Trophoblast cell (in vitro differentiated cells and primary cell): ENCODE measurements at regions not wholly inside any gene's neighbourhood (a gene's known extent, or its start where the extent isn't known, plus 50 kb on each side); places are given as distances from the start of the nearest gene placed in this dataset.

Experiments used
- DNase-seq, 2 donors: peaks; one replicate each; pipeline ENCODE4 v3.0.0-alpha.2; 2016
- H2AFZ ChIP-seq: 2 replicates; pipeline ENCODE4 v1.6.1; 2013; ENCODE audit warnings: low read length, moderate library complexity, mild to moderate bottlenecking; ENCODE audit not compliant: insufficient read depth, poor library complexity
- H2AK5ac ChIP-seq: 2 replicates; pipeline ENCODE4 v1.6.1; 2013; ENCODE audit warnings: mild to moderate bottlenecking, low read length
- H2BK120ac ChIP-seq: 2 replicates; pipeline ENCODE4 v1.6.1; 2013; ENCODE audit warnings: low read length, mild to moderate bottlenecking, moderate library complexity; ENCODE audit not compliant: insufficient read depth, poor library complexity
- H2BK12ac ChIP-seq: 2 replicates; pipeline ENCODE4 v1.6.1; 2013; ENCODE audit warnings: mild to moderate bottlenecking, low read length, moderate library complexity
- H2BK5ac ChIP-seq: 2 replicates; pipeline ENCODE4 v1.6.1; 2013; ENCODE audit warnings: low read length, low read depth, moderate library complexity, mild to moderate bottlenecking; ENCODE audit not compliant: poor library complexity
- H3K14ac ChIP-seq: 2 replicates; pipeline ENCODE4 v1.6.1; 2013; ENCODE audit warnings: mild to moderate bottlenecking, low read length
- H3K18ac ChIP-seq: 2 replicates; pipeline ENCODE4 v1.6.1; 2013; ENCODE audit warnings: mild to moderate bottlenecking, low read length
- H3K23ac ChIP-seq: 2 replicates; pipeline ENCODE4 v1.6.1; 2013; ENCODE audit warnings: low read length
- H3K27ac ChIP-seq: 2 replicates; pipeline ENCODE4 v1.5.1; 2013; ENCODE audit warnings: low read depth, mild to moderate bottlenecking, inconsistent platforms, low read length, moderate library complexity
- H3K27me3 ChIP-seq: 2 replicates; pipeline ENCODE4 v1.6.1; 2013; ENCODE audit warnings: inconsistent platforms, mild to moderate bottlenecking, low read length, moderate library complexity; ENCODE audit not compliant: insufficient read depth
- H3K36me3 ChIP-seq, 2 experiments: 1 replicate in 1 of 2; 2 replicates in 1 of 2; pipeline ENCODE4 v1.6.1; 2013; ENCODE audit warnings: low read length in 2 of 2, mild to moderate bottlenecking in 2 of 2, moderate library complexity in 1 of 2; ENCODE audit not compliant: insufficient read depth in 2 of 2, control insufficient read depth in 1 of 2
- H3K4ac ChIP-seq: 2 replicates; pipeline ENCODE4 v1.6.1; 2013; ENCODE audit warnings: low read depth, mild to moderate bottlenecking, low read length, moderate library complexity
- H3K4me1 ChIP-seq, 2 experiments: 1 replicate in 1 of 2; 2 replicates in 1 of 2; pipeline ENCODE4 v1.6.1; 2013; ENCODE audit warnings: low read length in 2 of 2, mild to moderate bottlenecking in 2 of 2, moderate library complexity in 1 of 2; ENCODE audit not compliant: insufficient read depth in 2 of 2, control insufficient read depth in 1 of 2
- H3K4me2 ChIP-seq: 2 replicates; pipeline ENCODE4 v1.6.1; 2013; ENCODE audit warnings: inconsistent platforms, mild to moderate bottlenecking, low read length, moderate library complexity
- H3K4me3 ChIP-seq: 2 replicates; pipeline ENCODE4 v1.5.1; 2013; ENCODE audit warnings: mild to moderate bottlenecking, low read depth, low read length, inconsistent platforms
- H3K79me1 ChIP-seq: one replicate; pipeline ENCODE4 v1.6.1; 2013; ENCODE audit warnings: low read length
- H3K79me2 ChIP-seq: 2 replicates; pipeline ENCODE4 v1.6.1; 2013; ENCODE audit warnings: low read length, mild to moderate bottlenecking; ENCODE audit not compliant: control insufficient read depth, insufficient read depth, poor library complexity
- H3K9ac ChIP-seq: 2 replicates; pipeline ENCODE4 v1.6.1; 2013; ENCODE audit warnings: mild to moderate bottlenecking, low read length
- H3K9me3 ChIP-seq: 2 replicates; pipeline ENCODE4 v1.6.1; 2013; ENCODE audit warnings: low read depth, mild to moderate bottlenecking, control low read depth, inconsistent platforms, low read length; ENCODE audit not compliant: insufficient read depth
- H4K12ac ChIP-seq: 2 replicates; pipeline ENCODE4 v1.6.1; 2013; ENCODE audit warnings: low read depth, mild to moderate bottlenecking, low read length, moderate library complexity
- H4K8ac ChIP-seq: 2 replicates; pipeline ENCODE4 v1.6.1; 2013; ENCODE audit warnings: low read depth, mild to moderate bottlenecking, low read length, moderate library complexity
- H4K91ac ChIP-seq: one replicate; pipeline ENCODE4 v1.6.1; 2013; ENCODE audit warnings: low read depth, mild to moderate bottlenecking, low read length, moderate library complexity
- WGBS: extraction: QIAGEN DNeasy Blood & Tissue Kit; methylation state at CpG from one replicate; pipeline ENCODE4 v1.1.7; 2013; ENCODE audit warnings: missing lambda C conversion rate; ENCODE audit not compliant: insufficient read length, insufficient coverage; ENCODE audit errors: extremely low coverage; 5-methylcytosine and 5-hydroxymethylcytosine counted together

DNA sequence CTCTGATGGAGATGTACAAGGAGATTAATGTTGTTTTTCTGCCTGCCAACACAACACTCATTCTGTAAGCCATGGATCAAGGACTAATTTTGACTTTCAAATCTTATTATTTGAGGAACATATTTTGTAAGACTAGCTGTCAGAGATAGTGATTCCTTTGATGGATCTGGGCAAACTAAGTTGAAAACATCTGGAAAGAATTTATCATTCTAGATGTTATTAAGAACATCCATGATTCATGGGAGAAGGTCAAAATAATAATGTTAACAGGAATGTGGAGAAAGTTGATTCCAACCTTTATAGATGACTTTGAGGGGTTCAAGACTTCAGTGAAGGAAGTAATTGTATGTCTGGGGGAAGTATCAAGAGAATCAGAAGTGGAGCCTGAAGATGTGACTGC lies 196.8 kb downstream of the POSTN start:
- Histone ChIP-seq H2BK12ac (no peak overlapping the region), H3K79me1 (no peaks in the 10 kb centered on the region), H2BK5ac (no peak overlapping the region), H3K27me3 (no peaks in the 10 kb centered on the region), H3K23ac (no peak overlapping the region), H4K12ac (no peak overlapping the region), H3K9me3 (no peaks in the 10 kb centered on the region), H4K91ac (no peak overlapping the region), H3K36me3 (no peaks in the 10 kb centered on the region), H3K4me2 (no peak overlapping the region), H4K8ac (no peak overlapping the region), H3K14ac (no peak overlapping the region), H3K27ac (no peak overlapping the region), H2AK5ac (no peak overlapping the region), H3K79me2 (no peaks in the 10 kb centered on the region), H3K4me1 (no peaks in the 10 kb centered on the region), H3K4me3 (no peak overlapping the region), H3K9ac (no peak overlapping the region), H3K4ac (no peak overlapping the region), H2BK120ac (no peak overlapping the region), H2AFZ (no peak overlapping the region), H3K18ac (no peak overlapping the region)
- no peak for DNase-seq

- WGBS, result no CpG with 5 or more reads among the region's 3 CpGs
- Histone ChIP-seq H4K8ac (no peak overlapping the region), H3K23ac (no peak overlapping the region), H3K36me3 (no peaks in the 10 kb centered on the region), H3K27ac (no peak overlapping the region), H3K14ac (no peak overlapping the region), H4K91ac (no peak overlapping the region), H2BK5ac (no peak overlapping the region), H3K27me3 (no peaks in the 10 kb centered on the region), H2BK12ac (no peak overlapping the region), H3K4me3 (no peak overlapping the region), H3K4ac (no peak overlapping the region), H2AFZ (no peak overlapping the region), H4K12ac (no peak overlapping the region), H3K9ac (no peak overlapping the region), H3K18ac (no peak overlapping the region), H3K79me1 (no peaks in the 10 kb centered on the region), H3K4me1 (peaks cover 0 to 2% of the 10 kb centered on the region in 2 experiments), H3K9me3 (no peaks in the 10 kb centered on the region), H3K4me2 (no peak overlapping the region), H2AK5ac (no peak overlapping the region), H2BK120ac (no peak overlapping the region), H3K79me2 (no peaks in the 10 kb centered on the region)
- DNase-seq, result no peak
These were observed 201.0 kb downstream of the POSTN start for GRCh38 chr13:37397535-37397934.

DNA sequence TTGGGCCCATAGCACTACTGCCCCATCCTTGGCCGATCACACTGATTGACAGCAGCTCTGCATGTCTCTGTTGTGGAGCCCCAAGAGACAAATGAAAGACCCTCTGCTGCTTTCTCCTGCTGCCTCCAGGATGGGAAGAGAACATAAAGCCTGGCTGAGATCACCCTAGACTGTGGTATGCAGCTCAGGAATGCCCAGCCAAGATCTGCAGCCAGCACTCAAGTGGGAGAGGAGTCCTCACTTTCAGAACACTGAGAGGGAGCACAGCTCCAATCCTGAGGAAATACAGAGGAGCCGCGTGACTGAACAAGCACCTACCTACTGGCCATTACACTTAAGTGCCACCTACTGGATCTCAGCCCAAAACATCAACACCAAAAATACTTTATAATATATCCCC lies 203.0 kb downstream of the POSTN start:
- H3K4me1 ChIP-seq, result peaks cover 0 to 2% of the 10 kb centered on the region in 2 experiments
- H4K8ac ChIP-seq, result no peak overlapping the region
- H3K4me2 ChIP-seq, result no peak overlapping the region
- H3K23ac ChIP-seq, result no peak overlapping the region
- no peak overlapping the region for H3K27ac ChIP-seq
- no peak overlapping the region for H3K18ac ChIP-seq
- no peaks in the 10 kb centered on the region for H3K36me3 ChIP-seq
- no peak overlapping the region for H3K4me3 ChIP-seq
- no peak overlapping the region for H2AK5ac ChIP-seq
- no peak overlapping the region for H3K14ac ChIP-seq
- no peak overlapping the region for H3K4ac ChIP-seq
- H3K79me1 ChIP-seq, result no peaks in the 10 kb centered on the region
- H2BK12ac ChIP-seq, result no peak overlapping the region
- H3K9ac ChIP-seq, result no peak overlapping the region
- peak; percentile 25 to 44 for DNase-seq
- H2BK5ac ChIP-seq, result no peak overlapping the region
- no peak overlapping the region for H4K12ac ChIP-seq
- H2BK120ac ChIP-seq, result no peak overlapping the region
- H2AFZ ChIP-seq, result no peak overlapping the region
- H3K27me3 ChIP-seq, result no peaks in the 10 kb centered on the region
- no peak overlapping the region for H4K91ac ChIP-seq
- H3K79me2 ChIP-seq, result no peaks in the 10 kb centered on the region
- no CpG with 5 or more reads among the region's 3 CpGs for WGBS
- no peaks in the 10 kb centered on the region for H3K9me3 ChIP-seq

DNA sequence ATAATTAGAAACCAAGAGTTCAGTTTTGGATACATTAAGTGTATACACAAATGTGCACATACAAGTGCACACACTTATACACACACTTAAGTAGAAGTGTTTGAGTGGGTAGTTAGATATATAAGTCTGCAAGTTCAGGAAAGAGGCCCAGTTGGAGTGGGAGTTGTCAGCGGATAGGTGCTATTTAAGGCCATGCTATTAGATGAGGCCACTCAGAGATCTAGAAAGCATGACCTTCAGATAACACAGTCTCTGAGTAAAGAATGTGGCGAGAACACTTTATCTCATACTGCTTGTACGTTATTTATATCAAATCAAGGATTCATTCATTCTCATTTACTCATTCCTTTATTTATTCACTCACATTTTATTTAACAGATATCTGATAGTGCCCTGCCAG lies 206.2 kb downstream of the POSTN start:
- Histone ChIP-seq H3K9ac (no peak overlapping the region), H3K36me3 (no peaks in the 10 kb centered on the region), H3K14ac (no peak overlapping the region), H2BK120ac (no peak overlapping the region), H3K23ac (no peak overlapping the region), H3K4me3 (no peak overlapping the region), H3K79me2 (no peaks in the 10 kb centered on the region), H3K4ac (no peak overlapping the region), H2BK12ac (no peak overlapping the region), H2AFZ (no peak overlapping the region), H3K27ac (no peak overlapping the region), H4K8ac (no peak overlapping the region), H3K18ac (no peak overlapping the region), H2BK5ac (no peak overlapping the region), H3K27me3 (no peaks in the 10 kb centered on the region), H4K12ac (no peak overlapping the region), H3K4me1 (peaks cover 0 to 2% of the 10 kb centered on the region in 2 experiments), H3K9me3 (no peaks in the 10 kb centered on the region), H4K91ac (no peak overlapping the region), H2AK5ac (no peak overlapping the region), H3K79me1 (no peaks in the 10 kb centered on the region), H3K4me2 (no peak overlapping the region)
- no peak for DNase-seq
- no CpG with 5 or more reads among the region's 3 CpGs for WGBS
